ENCODE measurements at regions not wholly inside any gene's neighbourhood (a gene's known extent, or its start where the extent isn't known, plus 50 kb on each side); places are given as distances from the start of the nearest gene placed in this dataset.

DNA sequence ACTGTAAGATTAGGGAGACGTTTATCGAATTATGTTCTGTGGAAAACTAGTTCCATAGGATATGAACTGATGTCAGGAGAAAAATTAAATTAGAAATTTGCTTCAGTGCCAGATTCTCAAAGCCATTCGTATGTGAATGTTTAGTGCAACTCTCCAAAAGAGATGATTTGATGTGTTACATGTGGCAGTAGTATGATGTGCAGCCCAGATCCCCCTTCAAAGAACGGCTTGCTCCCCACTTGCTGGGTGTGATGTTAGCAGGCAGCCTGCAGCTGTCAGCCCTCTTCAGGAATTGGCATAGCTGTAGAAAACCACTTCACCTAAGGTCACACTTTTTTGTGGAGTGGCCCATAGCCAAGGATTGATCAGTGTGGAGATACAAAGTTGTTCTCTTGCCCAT is 127.0 kb upstream of the CCDC54 start:
- DNase-seq = no peak

DNA sequence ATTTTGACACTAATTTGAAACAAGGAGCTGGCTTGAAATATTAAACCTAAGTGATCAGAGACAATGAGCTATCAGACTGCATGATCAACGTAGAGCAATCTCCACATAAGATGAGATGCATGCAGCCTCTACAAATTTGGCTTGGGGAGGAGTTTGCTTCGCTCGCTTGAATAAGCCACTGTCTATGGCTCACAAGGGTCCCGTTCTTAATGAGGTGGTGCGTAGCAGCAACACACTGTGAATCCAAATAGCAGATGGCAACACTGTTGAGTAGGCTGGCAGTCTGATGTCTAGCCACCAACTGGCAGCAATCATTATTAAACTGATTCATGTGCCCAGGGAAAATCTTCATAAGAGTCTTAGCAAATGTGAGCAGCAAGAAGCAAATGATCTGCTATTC is 125.4 kb upstream of the CCDC54 start:
- no peak for DNase-seq

DNA sequence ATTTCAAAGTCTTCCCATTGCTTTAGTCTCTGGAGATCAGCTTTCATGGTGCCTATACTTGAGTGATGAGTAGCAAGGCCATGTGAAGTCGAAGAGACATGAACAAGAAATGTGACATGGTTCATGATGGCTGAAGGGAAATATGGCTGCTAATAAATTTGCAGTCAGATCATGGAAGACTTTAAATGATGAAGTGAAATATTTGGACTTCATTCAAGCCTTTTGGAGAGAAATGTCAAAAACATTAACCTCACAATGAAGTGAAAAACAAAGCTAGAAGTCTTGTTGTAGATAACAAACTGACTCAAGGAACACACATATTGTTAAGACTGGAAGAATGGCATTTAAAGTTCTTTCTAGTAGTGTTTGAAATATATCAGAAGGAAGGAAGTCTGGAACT is 120.3 kb upstream of the CCDC54 start:
- no peak for DNase-seq

DNA sequence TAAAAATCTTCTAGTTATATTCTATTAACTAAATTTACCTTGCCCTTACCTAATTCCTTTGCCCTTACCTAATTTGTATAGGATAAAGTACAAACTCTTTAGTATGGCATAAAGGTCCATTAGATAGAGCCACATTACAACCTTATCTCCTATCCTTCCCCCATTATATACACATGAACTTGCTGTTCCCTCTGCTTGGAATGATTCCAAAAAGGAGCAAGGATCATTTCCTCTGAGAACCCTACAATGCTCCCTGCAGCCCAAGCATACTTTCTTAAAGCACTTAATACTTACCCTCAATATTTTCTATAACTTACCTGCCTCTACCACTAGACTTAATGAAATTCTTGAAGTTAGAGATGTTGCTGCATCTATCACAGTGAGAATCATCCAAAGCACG is 118.9 kb upstream of the CCDC54 start:
- DNase-seq = no peak

DNA sequence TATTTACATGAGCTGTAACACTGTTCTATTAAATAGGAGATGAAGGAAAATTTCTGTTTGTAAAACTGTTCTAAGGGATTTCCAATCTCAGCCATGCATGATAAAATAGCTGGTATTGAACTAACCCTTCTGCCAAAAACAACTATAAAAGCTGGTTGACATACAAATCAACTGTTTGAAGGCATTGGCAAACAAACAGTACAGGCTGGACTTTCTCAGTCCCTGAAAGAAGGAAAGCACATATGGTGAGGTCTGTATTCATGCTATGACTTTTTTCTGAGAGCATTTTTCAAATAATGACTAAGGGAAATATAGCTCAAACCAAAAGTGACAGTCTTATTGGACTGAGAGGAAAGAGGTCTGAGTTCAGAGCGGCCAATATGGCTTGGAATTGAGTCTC is 117.0 kb upstream of the CCDC54 start:
- DNase-seq = no peak

DNA sequence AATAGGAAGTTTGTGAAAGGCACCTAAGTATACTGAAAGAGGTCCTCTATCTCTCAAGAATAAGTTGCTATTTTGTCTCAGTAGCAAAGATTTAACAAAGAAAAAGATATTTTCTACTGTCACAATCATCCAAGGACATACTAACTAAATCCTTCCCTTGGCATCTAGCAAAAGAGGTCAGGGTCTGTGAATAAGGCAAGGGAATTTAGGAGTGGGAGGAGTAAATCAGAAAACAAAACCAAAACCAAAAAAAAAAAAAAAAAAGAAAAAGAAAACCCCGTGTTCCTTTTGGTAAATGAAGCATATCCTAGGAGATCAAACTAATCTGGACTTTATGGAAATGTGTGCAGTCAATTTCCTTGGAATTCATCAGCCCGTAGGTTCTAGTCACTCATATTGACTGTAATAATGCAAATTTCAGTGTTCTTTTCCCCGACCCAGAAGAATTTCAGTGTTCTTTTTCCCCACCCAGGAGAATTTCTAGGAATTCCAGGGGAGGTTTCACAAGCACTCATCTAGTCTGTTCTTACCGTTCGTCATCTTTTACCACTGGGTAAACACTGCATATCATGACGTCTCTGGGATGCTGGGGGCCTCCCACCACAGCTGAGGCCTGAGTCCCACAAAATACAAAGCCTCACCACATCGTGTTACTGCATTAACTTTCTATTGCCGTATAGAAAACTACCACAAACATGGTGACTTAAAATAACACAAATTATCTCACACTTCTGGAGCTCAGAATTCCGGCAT is 113.8 kb upstream of the CCDC54 start:
- no peak for DNase-seq

DNA sequence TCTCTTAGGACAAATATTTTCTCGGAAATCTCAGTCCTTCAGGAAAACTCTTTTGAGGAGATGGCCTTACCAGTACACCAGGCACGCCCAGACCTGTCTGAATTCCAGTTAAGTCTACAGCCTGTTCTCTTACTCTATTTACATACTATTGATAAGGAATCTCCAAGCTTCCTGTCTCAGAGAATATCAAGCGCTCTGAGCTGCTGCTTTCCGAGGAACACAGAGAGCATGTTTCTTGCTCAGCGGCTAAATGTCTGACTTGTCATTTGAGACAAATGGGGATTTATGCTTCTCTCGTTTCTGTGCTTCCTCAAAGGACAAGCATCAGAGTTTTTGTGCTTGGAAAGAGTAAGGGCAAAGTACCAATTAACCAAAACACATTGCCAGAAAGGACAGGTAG is 112.4 kb upstream of the CCDC54 start:
- no peak for DNase-seq

DNA sequence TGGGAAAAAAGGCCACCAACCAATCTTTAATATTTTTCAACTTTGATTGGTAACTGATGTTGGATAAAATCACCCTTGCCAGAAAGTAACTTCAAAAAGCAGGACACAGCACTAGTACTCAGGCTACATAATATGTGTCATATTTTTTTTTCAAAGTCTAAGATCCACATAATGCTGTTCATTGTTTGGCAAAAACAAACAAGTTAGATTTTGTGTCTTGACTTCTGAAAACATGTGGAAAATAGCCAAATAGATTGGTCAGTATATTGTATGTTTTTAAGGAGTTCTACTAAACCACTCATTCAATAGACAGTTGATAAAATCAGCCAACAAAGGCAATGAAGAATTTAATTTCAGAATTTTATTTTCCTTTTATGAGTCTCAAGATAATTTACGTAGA is 111.7 kb upstream of the CCDC54 start:
- DNase-seq = no peak

DNA sequence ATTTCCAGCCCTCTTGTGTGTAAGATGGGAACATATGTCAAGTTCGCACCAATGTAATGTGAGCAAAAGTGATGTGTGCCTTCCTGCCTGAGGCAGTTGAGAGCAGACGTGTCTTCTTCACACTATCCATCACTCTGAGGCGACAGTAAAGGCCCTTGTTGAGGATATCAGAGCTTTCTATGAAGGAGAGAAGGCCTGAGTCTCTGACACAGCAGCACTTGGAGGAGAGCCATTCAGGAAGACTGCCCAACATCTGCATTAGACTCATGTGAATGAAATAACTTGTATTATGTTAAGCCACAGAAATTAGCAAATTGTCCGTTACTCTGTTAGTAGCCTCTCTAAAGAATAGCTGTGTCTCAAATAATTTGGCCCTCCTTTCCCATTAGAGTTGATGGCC is 108.8 kb upstream of the CCDC54 start:
- DNase-seq = no peak

DNA sequence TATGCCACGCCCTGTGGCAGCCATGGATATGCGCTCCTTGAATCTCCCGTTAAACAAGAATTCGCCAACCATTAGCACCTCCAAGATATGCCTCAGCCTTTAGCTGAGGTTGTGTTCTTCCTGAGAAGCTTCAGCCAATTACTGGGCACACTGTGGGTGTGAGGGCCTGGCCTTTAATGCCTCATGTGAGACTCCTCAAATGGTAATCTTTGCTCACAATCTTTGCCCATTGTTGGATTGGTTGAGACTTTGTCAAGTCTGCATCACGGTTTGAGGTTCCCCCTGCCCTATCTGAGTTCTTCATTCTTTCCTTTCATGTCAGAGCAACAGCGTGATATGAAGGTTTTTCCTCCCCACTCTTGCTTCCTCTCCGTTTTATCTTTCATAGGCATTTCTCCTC is 108.1 kb upstream of the CCDC54 start:
- DNase-seq = no peak

DNA sequence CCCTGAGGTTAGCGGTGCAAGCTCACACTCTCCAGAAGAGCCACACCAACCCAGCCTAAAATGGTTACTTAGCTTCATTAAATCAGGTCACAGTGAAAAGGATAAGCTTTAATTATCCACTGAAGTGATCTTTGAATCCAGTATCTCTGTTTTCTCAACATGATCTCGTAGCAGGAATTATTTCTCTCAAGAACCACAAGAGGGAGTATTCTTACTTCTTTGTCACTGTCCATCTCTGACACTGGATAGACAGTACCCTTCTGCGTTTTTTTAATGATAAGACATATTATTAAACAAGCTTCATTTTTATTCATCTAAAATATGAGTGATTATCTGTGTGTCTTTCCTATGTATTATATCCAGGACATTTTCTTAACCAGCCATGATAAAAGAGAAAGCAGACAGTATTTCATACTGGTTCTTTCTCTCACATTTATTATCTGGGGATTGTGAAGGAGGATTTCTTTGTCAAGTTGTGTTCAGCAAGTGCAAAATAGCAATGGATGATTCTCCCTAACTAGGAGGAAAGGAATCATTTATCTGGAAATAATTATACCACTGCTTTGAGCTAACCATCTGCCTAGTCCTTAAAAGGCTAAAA is 105.4 kb upstream of the CCDC54 start:
- DNase-seq = no peak

DNA sequence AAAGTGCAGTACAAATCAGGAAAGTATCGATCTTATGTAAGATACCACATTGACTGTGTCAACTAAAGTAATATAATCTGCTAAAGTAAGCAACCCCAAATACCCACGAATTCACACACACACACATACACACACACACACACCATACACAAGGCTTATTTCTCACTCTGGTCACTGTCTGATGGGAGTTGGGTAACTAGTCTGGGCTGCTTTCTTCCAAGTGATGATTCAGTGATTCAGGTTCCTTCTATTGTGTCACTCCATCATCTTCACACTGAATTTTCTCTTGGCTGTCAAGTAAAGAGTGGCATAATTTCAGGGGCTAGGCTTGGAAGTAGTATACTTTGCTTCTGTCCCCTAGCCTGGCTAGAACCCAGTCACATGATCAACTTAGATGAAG is 104.8 kb upstream of the CCDC54 start:
- DNase-seq = no peak

DNA sequence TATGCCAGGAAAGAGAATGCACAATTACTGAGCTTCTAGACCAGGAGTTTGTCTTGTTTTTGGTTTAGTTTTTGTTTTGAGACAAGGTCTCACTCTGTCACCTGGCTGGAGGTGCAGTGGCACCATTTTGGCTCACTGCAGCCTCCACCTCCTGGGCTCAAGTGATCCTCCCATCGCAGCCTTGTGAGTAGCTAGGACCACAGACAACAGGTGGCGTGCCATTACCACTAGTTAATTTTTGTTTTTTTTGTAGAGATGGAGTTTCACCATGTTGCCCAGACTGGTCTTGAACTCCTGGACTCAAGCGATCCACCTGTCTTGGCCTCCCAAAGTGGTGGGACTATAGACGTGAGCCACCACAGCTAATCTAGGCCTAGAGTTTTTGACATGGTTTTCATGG is 104.4 kb upstream of the CCDC54 start:
- no peak for DNase-seq

DNA sequence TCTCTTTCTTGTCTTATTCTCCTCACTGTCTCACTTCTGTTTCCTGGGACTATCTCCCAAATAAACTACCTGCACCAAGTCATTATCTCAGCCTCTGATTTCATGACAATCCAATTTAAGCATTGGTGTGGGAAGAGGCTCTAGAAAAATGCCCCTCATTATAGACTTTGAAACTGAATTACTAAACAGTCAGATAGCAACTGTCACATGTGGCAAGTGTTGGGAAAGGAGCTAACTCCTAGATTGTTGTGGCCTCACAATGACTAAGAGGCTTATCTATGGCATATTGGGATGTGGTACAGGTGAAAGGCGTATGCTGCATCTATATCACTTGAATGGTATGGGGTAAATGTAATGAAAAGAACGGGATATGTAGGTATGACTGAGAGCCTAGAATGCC is 103.5 kb upstream of the CCDC54 start:
- DNase-seq = no peak

DNA sequence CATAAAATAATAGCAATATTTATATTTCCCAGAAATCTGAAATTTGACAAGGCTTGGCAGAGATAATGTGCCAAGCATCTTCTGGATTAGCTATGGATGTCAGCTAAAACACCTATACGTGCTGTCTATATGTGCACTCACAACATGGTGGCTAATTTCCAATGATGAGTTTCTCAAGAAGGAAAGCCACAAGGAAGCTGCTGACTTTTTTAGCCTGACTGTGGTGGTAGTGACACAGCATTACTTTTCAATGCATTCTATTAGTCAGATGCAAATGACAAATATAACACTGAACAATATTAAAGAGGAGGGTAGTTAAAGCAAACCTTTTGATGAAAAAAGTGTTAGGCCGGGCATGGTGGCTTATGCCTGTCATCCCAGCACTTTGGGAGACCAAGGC is 101.7 kb upstream of the CCDC54 start:
- no peak for DNase-seq

DNA sequence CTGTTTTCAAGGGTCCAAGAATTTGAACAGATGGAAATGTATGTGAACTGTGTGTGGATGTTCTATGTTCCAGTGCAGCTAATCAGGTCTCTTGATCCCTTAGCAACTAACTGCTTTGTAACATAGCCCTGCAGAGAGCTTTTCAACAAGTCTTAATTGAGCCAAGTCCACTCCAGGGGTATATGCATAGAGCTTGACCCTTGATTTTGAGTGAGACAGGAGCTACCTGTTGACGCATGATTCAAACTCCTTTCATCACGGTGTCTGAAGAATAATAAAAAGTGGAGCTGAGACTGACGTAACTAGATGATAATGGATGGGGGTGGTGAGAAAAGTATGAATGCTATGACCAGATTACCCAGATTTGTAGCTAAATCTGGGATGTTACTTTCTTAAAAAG is 93.3 kb upstream of the CCDC54 start:
- DNase-seq = no peak

DNA sequence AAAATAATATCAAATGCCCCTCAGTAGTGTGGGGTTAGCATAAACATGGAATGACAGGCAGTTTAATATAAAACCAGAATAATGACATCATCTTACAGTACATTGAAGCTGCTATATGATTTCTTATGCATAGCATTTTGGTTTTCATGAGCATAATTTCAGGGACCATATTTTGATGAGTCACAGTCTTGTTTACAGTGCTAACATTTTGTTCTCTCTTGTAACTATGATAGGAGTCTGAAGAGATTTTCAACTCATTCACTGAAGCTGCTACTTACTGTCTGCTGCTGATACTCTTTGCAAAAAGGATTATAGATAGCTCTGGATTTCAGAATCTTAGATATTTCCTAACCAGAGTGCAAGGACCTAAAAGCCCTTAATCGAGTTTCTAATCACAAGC is 92.6 kb upstream of the CCDC54 start:
- DNase-seq = no peak

DNA sequence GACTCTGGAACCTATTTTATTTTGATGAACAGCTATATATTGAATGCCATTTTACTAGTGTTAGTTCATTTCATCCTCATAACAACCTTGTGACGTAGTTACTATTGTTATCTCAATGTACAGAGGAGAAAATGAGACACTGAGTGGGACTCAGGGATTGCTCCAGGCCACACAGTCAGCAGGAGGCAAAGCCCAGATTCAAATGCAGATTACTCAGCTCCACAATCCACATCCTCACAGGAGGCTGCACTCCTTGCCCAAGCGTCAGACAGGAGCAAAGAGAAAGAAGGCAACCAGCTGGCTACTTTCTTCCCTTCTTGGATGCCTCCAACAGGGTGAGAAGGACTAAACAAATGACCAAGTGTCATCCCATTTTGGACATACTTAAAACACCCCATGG is 92.0 kb upstream of the CCDC54 start:
- DNase-seq = no peak

DNA sequence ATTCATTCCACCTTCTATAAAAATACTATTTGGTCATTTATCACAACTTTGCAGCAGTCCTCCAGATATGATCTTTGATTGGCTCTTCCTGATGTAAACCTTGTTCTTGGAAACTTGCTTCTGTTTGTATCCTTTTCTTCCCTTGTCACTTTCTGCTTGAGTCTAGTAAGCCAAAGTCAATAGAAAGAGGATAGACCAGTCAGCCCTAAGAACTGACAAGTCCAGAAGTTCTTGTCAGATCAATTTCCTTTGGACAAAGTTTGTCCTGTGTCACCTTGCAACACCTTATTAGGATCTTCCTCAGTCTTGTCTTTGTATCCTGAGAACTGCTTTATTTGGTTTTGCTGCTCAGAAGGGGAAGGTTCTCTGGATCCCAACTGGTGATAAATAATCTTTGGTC is 87.9 kb upstream of the CCDC54 start:
- DNase-seq = no peak

DNA sequence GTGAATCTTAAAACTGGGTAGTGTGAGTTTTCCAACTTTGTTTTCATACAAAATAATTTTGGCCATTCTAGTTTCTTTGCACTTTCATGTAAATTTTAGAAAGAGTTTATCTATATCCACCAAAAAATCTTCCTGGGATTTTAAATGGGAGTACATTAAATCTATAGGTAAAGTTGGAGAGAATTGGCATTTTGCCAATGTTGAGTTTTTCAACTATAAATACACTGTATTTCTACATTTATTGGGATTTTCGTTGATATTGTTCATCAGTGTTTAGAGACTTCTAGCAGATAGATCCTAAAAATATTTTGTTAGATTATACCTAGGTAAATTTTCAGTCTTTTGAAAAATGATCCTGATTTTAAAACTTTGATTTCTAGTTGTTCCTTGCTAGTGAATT is 83.1 kb upstream of the CCDC54 start:
- no peak for DNase-seq

DNA sequence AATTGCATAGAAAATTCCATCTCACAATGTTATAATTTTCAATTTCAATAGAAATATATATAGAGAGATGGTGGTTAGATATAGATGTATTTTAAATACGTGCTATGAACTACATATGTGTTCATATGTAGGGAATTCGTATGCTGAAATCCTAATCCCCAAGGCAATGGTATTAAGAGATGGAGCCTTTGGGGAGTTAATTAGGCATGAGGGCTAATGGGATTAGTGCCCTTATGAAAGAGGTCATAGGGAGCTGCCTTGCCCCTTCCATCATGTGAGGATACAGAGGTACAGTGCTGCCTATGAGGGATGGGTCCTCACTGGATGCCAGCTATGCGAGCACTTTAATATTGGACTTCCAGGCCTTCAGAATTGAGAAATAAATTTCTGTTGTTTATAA is 79.6 kb upstream of the CCDC54 start:
- DNase-seq = no peak

DNA sequence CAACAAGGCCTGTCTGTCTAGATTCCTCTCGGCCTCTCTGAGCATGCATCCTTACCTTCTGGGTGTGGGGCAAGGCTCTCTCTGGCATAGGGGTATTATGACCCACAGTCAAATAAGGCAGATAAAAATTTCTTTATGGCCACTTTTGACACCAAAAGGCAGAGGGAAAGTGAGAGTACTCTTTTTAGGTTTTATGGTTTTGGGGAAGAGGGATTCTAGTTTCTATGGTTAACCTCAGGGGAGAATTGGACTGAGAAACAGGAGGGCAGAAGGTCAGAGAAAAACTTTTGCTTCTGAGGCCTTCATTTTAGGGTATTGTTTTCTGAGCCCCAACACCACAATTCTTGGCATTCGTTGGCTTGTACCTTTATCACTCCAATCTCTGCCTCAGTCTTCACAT is 70.0 kb upstream of the CCDC54 start:
- DNase-seq = no peak

DNA sequence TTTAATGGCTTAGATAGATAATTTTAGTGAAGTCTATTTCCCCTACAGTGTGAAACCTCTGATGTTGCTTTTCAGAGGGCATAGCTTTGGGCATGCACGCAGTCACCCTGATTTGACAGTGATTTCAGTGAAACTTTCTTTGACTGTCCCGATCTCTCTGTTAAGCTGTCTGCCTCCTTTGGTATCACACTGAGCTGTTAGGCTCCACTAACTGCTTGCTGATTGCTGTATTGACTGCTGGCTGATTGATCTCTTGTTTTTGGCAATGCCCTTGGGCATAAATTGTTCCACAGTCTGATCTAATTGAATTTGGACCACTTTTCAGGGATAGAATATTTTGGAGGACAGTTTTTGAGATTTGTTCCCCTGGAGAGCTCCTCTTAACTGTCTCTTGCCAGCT is 68.5 kb upstream of the CCDC54 start:
- DNase-seq = no peak

DNA sequence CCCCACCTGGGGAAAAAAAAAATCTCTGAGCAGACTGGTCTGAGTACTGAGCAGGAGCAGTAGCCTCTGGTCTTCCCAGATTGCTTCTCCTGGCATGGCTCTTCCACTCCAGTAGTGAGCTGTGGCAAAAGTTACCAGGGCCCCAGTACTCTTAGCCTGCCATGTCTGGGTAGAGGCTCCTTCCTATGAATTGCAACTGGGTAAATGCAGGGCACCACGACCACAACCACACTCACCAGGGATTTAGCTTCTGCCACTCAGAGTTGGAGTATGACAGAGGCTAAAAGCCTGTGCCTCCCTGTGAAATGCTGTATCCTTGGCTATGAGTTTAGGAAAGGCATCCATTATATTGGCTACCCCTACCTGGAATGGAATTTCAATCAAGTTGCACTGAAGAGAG is 67.9 kb upstream of the CCDC54 start:
- no peak for DNase-seq

DNA sequence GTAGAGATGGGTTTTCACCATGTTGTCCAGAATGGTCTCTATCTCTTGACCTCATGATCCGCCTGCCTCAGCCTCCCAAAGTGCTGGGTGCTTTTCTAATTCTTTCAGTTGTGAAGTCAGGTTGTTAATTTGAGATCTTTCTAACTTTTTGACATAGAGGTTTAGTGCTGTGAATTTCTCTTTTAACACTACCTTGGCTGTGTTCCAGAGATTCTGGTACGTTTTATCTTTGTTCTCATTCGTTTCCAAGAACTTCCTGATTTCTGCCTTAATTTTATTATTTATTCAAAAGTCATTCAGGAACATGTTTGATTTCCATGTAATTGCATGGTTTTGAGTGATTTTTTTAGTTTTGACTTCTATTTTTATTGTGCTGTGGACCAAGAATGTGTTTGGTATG is 63.5 kb upstream of the CCDC54 start:
- no peak for DNase-seq
